K562 (cell line): ENCODE measurements at regions not wholly inside any gene's neighbourhood (a gene's known extent, or its start where the extent isn't known, plus 50 kb on each side); places are given as distances from the start of the nearest gene placed in this dataset.

Experiments used
- ATAC-seq: fragments of 200-7000 bp; cut with Tn5 transposase; 3 replicates; pipeline ENCODE4 v1.9.1; 2020; ENCODE audit warnings: moderate library complexity
- BruUV-seq: library from RNA; stranded (reverse); fragments of 400-500 nt; replicated peaks from 2 replicates; lab custom pipeline; 2021; lab: Mats Ljungman, UMichigan
- CTCF ChIA-PET: fragments of 300-600 bp; formaldehyde crosslinking; extraction: SDS; loops from one replicate; lab custom pipeline; 2021; ENCODE audit warnings: low intra/inter-chr PET ratio; lab: Yijun Ruan, JAX
- POLR2A ChIA-PET: fragments of 300-600, 350-650 bp; sonication (Branson Sonifier 250); formaldehyde crosslinking; extraction: SDS; loops from one replicate; lab custom pipeline; 2021; ENCODE audit warnings: antibody characterized with exemption, inconsistent platforms; lab: Yijun Ruan, JAX
- DNase-seq, 4 experiments: peaks; one replicate each; pipeline versions ENCODE4 v3.0.0 to v3.0.0-alpha.2; 2011 to 2018; ENCODE audit warnings: low spot score in 3 of 4, mixed read lengths in 3 of 4; ENCODE audit errors: extremely low read depth in 1 of 4
- FAIRE-seq: peaks from 2 replicates; lab custom pipeline; 2011; peaks lifted over from hg19 to GRCh38; lab: Jason Lieb, UNC
- H2AFZ ChIP-seq: 2 replicates; pipeline ENCODE4 v1.6.0; 2011; ENCODE audit warnings: low read depth, low read length, control low read depth, inconsistent platforms
- H3K27ac ChIP-seq: fragments of 200-600 bp; 3 replicates; pipeline ENCODE4 v1.8.0; 2011; ENCODE audit warnings: low read depth, mild to moderate bottlenecking, control low read depth, inconsistent platforms, low read length, moderate library complexity, mixed read lengths; ENCODE audit errors: extremely low read depth
- H3K27me3 ChIP-seq, 2 experiments: fragments of 300-600 bp in 1 of 2; 2 replicates in 1 of 2; 3 replicates in 1 of 2; pipeline versions ENCODE4 v1.6.0 to v1.8.0; 2011; ENCODE audit warnings: inconsistent platforms in 2 of 2, low read length in 2 of 2, mild to moderate bottlenecking in 1 of 2, mixed read lengths in 1 of 2, moderate library complexity in 1 of 2; ENCODE audit not compliant: control insufficient read depth in 2 of 2, insufficient read depth in 2 of 2
- H3K36me3 ChIP-seq: fragments of 300-600 bp; 3 replicates; pipeline ENCODE4 v1.8.0; 2011; ENCODE audit warnings: mild to moderate bottlenecking, low read length, inconsistent platforms; ENCODE audit not compliant: control insufficient read depth, insufficient read depth
- H3K4me1 ChIP-seq, 2 experiments: fragments of 200-600 bp in 1 of 2; replicated peaks in 1 of 2; 2 replicates in 1 of 2; 3 replicates in 1 of 2; pipeline versions ENCODE4 v1.5.1 to v1.8.0; 2011; ENCODE audit warnings: inconsistent platforms in 2 of 2, low read length in 2 of 2, mild to moderate bottlenecking in 1 of 2, mixed read lengths in 1 of 2, moderate library complexity in 1 of 2; ENCODE audit not compliant: control insufficient read depth in 2 of 2, insufficient read depth in 2 of 2
- H3K4me2 ChIP-seq: 2 replicates; pipeline ENCODE4 v1.6.1; 2011; ENCODE audit warnings: low read length, control low read depth, inconsistent platforms, mixed read lengths; ENCODE audit not compliant: insufficient read depth
- H3K4me3 ChIP-seq: fragments of 200-600 bp; sonication (generic), shearing (Covaris generic); 2 replicates; pipeline ENCODE4 v1.5.1; 2016; ENCODE audit warnings: control low read depth, inconsistent platforms
- H3K79me2 ChIP-seq: fragments of 200-600 bp; 3 replicates; pipeline ENCODE4 v1.8.0; 2011; ENCODE audit warnings: low read length, inconsistent platforms; ENCODE audit not compliant: control insufficient read depth, insufficient read depth
- H3K9ac ChIP-seq, 2 experiments: 2 replicates each; pipeline versions ENCODE4 v1.6.0 to v1.6.1; 2011; ENCODE audit warnings: low read depth in 2 of 2, low read length in 2 of 2, control low read depth in 1 of 2, inconsistent platforms in 1 of 2, mild to moderate bottlenecking in 1 of 2, mixed read lengths in 1 of 2; ENCODE audit not compliant: insufficient read depth in 1 of 2
- H3K9me1 ChIP-seq: one replicate; pipeline ENCODE4 v1.6.0; 2011; ENCODE audit warnings: inconsistent platforms, mild to moderate bottlenecking, low read length, moderate library complexity; ENCODE audit not compliant: control insufficient read depth, insufficient read depth
- H3K9me3 ChIP-seq: replicated peaks from 2 replicates; pipeline ENCODE4 v1.5.1; 2011; ENCODE audit warnings: low read depth, low read length, inconsistent platforms; ENCODE audit not compliant: control insufficient read depth, insufficient read depth
- H4K20me1 ChIP-seq: replicated peaks from 2 replicates; pipeline ENCODE4 v1.6.1; 2011; ENCODE audit warnings: low read length, inconsistent platforms, mixed read lengths; ENCODE audit not compliant: control insufficient read depth, insufficient read depth
- CC2D1A ChIP-seq: fragments of 450-650 bp; IDR thresholded peaks from 2 replicates; pipeline ENCODE4 v1.6.1; 2017; ENCODE audit warnings: mild to moderate bottlenecking
- MAZ ChIP-seq, 2 experiments: fragments of 450-650 bp in 1 of 2; sonication (generic) in 1 of 2; formaldehyde crosslinking; IDR thresholded peaks in 1 of 2; conservative IDR thresholded peaks in 1 of 2; 2 replicates each; pipeline versions ENCODE4 v1.4.0 to v1.5.0; 2020; ENCODE audit warnings: mild to moderate bottlenecking in 1 of 2, missing genetic modification reagents in 1 of 2
- SREBF2 ChIP-seq: sonication (generic); formaldehyde crosslinking; IDR thresholded peaks from 2 replicates; pipeline ENCODE4 v1.4.0; 2020; ENCODE audit warnings: mild to moderate bottlenecking, missing genetic modification reagents
- ZNF79 ChIP-seq: fragments of 250-450 bp; sonication (Bioruptor Pico); IDR thresholded peaks from 2 replicates; pipeline ENCODE4 v1.4.0; 2020; ENCODE audit warnings: low read depth, mild to moderate bottlenecking, moderate library complexity
- WGBS: fragments of 100-300 bp; shearing (Covaris generic); methylation state at CpG from one replicate; pipeline ENCODE4 v1.1.6; 2016; ENCODE audit warnings: low coverage, mixed read lengths; ENCODE audit not compliant: insufficient coverage; ENCODE audit errors: missing lambda C conversion rate; 5-methylcytosine and 5-hydroxymethylcytosine counted together
- in situ Hi-C: fragments of 300-500 bp; cut with MboI; formaldehyde crosslinking; loops from 4 replicates; pipeline ENCODE4 v1.15.0; 2018; ENCODE audit warnings: inconsistent platforms, mixed read lengths
- intact Hi-C: fragments of 100-400 bp; cut with micrococcal nuclease; formaldehyde crosslinking; loops from 2 replicates; pipeline ENCODE4 v1.14.2; 2022
- TF ChIP-seq, protein P1 (sequence below): fragments of 250-450 bp; sonication (Bioruptor Pico); IDR thresholded peaks from 2 replicates; pipeline ENCODE4 v1.4.0; 2020; ENCODE audit warnings: mild to moderate bottlenecking
- TF ChIP-seq, protein P2 (sequence below): fragments of 250-450 bp; sonication (Bioruptor Pico); IDR thresholded peaks from 2 replicates; pipeline ENCODE4 v1.4.0; 2020; ENCODE audit warnings: mild to moderate bottlenecking, moderate library complexity, borderline replicate concordance
- TF ChIP-seq, protein P3 (sequence below), 2 experiments: fragments of 450-650 bp in 1 of 2; sonication (generic) in 1 of 2; formaldehyde crosslinking in 1 of 2; IDR thresholded peaks; 2 replicates each; pipeline versions ENCODE4 v1.7.1 to v1.9.0; 2016 to 2022; ENCODE audit warnings: inconsistent platforms in 1 of 2, mild to moderate bottlenecking in 1 of 2, missing genetic modification reagents in 1 of 2

DNA sequence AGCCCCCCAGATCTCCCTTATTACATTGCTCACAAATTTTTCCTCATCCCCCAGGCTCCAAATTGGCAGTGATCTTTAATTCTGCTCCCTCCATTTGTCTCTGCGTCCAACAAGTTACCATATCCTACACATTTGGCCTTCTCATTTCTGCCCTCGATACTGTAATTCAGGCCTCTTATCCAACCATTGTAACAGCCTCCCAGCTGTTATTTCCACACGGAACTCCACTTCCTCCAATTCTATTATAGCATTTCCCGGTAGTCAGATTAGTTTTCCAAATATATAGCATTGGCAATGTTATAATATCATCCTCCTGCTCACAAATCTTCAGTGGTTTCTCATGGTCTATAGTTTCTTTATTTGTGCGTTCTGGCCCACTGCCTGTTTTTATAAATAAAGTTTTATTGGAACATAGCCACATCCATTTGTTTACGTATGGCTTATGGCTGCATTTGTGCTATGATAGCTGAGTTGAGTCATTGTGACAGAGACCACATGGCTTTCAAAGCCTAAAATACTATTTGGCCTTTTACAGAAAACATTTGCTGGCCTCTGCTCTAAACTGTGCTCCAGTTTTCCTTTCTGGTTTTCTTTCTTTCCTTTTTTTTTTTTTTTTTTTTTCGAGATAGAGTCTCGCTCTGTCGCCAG, 126.5 kb upstream of the ZNF438 start:
- Histone ChIP-seq H3K27me3 (no peaks in the 10 kb centered on the region), H3K4me2 (no peak overlapping the region), H3K27ac (no peak overlapping the region), H3K4me1 (peaks cover 0 to 4% of the 10 kb centered on the region in 2 experiments; a peak in 2 of 5 replicates), H3K4me3 (no peak overlapping the region), H3K36me3 (no peaks in the 10 kb centered on the region), H2AFZ (peak overlapping the region; percentile 83), H3K9me3 (no peaks in the 10 kb centered on the region), H4K20me1 (no peaks in the 10 kb centered on the region), H3K79me2 (no peaks in the 10 kb centered on the region), H3K9ac (no peak overlapping the region), H3K9me1 (no peaks in the 10 kb centered on the region)
- no peak for FAIRE-seq
- intact Hi-C loops (no loop called here), in situ Hi-C loops (no loop called here)
- WGBS, result 27% methylated on average over 6 of the region's 9 CpGs
- ATAC-seq, result no peak
- no TSS peak for BruUV-seq
- DNase-seq, result no peak
- CTCF ChIA-PET, result interaction anchor here (0.7 kb wide), 1 partner anchor 373 kb away, joined by 4 read pairs; no protein-coding TSS in a partner anchor
- POLR2A ChIA-PET, result no interaction called here
- TF ChIP-seq SREBF2 (no peak), CC2D1A (no peak), ZNF79 (CRISPR knock-in tag) (no peak), MAZ (CRISPR knock-in tag; conservative IDR thresholded peaks at IDR 0.05 in 1 of 2, IDR thresholded peaks at IDR 0.05 in 1 of 2) (no peak)
- TF ChIP-seq, protein P1, sequence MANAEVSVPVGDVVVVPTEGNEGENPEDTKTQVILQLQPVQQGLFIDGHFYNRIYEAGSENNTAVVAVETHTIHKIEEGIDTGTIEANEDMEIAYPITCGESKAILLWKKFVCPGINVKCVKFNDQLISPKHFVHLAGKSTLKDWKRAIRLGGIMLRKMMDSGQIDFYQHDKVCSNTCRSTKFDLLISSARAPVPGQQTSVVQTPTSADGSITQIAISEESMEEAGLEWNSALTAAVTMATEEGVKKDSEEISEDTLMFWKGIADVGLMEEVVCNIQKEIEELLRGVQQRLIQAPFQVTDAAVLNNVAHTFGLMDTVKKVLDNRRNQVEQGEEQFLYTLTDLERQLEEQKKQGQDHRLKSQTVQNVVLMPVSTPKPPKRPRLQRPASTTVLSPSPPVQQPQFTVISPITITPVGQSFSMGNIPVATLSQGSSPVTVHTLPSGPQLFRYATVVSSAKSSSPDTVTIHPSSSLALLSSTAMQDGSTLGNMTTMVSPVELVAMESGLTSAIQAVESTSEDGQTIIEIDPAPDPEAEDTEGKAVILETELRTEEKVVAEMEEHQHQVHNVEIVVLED (CRISPR knock-in tag), result no peak
- TF ChIP-seq, protein P2, sequence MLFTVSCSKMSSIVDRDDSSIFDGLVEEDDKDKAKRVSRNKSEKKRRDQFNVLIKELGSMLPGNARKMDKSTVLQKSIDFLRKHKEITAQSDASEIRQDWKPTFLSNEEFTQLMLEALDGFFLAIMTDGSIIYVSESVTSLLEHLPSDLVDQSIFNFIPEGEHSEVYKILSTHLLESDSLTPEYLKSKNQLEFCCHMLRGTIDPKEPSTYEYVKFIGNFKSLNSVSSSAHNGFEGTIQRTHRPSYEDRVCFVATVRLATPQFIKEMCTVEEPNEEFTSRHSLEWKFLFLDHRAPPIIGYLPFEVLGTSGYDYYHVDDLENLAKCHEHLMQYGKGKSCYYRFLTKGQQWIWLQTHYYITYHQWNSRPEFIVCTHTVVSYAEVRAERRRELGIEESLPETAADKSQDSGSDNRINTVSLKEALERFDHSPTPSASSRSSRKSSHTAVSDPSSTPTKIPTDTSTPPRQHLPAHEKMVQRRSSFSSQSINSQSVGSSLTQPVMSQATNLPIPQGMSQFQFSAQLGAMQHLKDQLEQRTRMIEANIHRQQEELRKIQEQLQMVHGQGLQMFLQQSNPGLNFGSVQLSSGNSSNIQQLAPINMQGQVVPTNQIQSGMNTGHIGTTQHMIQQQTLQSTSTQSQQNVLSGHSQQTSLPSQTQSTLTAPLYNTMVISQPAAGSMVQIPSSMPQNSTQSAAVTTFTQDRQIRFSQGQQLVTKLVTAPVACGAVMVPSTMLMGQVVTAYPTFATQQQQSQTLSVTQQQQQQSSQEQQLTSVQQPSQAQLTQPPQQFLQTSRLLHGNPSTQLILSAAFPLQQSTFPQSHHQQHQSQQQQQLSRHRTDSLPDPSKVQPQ (CRISPR knock-in tag), result no peak
- TF ChIP-seq, protein P3, sequence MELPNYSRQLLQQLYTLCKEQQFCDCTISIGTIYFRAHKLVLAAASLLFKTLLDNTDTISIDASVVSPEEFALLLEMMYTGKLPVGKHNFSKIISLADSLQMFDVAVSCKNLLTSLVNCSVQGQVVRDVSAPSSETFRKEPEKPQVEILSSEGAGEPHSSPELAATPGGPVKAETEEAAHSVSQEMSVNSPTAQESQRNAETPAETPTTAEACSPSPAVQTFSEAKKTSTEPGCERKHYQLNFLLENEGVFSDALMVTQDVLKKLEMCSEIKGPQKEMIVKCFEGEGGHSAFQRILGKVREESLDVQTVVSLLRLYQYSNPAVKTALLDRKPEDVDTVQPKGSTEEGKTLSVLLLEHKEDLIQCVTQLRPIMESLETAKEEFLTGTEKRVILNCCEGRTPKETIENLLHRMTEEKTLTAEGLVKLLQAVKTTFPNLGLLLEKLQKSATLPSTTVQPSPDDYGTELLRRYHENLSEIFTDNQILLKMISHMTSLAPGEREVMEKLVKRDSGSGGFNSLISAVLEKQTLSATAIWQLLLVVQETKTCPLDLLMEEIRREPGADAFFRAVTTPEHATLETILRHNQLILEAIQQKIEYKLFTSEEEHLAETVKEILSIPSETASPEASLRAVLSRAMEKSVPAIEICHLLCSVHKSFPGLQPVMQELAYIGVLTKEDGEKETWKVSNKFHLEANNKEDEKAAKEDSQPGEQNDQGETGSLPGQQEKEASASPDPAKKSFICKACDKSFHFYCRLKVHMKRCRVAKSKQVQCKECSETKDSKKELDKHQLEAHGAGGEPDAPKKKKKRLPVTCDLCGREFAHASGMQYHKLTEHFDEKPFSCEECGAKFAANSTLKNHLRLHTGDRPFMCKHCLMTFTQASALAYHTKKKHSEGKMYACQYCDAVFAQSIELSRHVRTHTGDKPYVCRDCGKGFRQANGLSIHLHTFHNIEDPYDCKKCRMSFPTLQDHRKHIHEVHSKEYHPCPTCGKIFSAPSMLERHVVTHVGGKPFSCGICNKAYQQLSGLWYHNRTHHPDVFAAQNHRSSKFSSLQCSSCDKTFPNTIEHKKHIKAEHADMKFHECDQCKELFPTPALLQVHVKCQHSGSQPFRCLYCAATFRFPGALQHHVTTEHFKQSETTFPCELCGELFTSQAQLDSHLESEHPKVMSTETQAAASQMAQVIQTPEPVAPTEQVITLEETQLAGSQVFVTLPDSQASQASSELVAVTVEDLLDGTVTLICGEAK (IDR thresholded peaks at IDR 0.05), result peak; percentile 98
- TF ChIP-seq, protein P3 (CRISPR knock-in tag; IDR thresholded peaks at IDR 0.05), result peak; percentile 96
